ENCODE measurements at regions not wholly inside any gene's neighbourhood (a gene's known extent, or its start where the extent isn't known, plus 50 kb on each side); places are given as distances from the start of the nearest gene placed in this dataset.
"Not testable (repeated sequence)": the region's sequence is repeated elsewhere in the genome, so short reads cannot be mapped to it uniquely, and the experiment has no call there.

- no peak for DNase-seq
Measured at GRCh38 chr4:45331802-45332201, 605.4 kb upstream of the GNPDA2 start.

DNA sequence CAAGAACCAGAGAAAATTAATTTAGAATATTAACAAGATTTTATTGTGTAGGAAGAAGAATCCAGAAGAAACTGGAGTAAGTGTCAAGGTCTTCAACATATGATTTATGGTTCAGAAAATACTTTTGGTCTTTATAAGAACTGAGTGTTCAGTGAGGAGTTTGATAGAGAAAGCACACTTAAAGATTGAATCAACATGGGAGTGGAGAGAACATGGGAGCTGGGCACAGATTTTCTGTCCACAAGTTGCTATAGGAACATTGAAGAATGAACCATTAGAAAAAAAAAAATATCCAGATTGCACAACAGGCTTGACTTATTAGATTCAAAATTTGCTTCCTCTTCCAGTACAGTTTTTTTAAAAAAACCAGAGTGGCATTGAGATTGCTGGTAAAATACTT is 601.2 kb upstream of the GNPDA2 start:
- no peak for DNase-seq

- no peak for DNase-seq
Measured at GRCh38 chr4:45324455-45325417, 598.4 kb upstream of the GNPDA2 start.

- DNase-seq: no peak
Measured at GRCh38 chr4:45323453-45324058, 597.2 kb upstream of the GNPDA2 start.

DNA sequence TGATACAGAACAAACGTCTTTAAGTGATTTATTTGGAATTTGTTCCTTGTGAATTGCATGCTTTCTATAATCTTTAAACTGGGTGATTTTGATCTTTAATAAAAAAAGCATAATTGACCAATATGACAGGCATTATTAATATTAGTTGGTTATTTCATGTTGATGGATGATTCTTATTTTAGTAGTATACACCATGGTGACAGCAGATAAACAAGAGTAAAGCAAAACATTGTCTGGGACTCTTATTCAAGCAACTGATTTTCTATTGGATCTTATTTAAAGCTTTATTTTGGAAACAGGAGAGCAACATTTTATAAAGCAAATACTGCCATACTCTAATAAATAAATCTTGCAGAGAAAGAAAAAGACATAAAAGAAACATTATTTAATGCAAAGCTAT is 591.4 kb upstream of the GNPDA2 start:
- DNase-seq: no peak

DNA sequence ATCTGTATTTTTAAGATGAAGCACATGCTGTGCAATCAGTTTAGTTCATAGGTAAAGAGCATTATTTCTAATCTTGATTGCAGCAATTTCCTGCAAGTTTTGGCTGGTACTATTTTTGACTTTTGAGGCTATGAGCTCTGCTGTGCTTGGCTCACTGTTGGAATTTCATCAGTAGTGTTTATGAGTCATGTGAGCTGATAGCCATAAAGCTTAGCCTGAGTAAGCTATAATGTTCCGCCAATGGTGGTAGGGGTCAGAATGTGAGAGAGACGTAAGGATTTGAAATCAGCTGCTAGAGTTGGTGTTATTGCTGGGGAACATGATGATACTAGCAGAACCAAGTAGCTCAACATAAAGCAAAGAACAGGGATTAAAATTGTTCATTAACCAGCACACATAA is 590.9 kb upstream of the GNPDA2 start:
- no peak for DNase-seq

DNA sequence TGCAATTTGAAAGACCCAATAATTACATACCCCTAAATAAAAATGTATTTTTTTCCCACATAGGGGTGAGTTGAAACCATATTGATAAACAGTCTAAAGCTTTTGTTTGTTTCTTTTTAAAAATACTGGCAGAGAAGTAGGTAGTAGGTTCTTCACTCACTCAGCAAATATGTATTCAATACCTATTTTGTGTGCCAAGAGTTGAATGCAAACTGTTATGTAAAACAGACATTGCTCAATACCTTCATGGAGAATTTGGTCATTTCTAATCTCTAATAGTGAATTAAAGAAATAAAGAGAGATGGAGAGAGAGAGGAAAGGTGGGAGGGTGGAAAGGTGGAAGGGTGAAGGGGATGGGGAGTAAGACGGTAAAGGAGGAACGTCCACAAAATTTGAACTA is 589.9 kb upstream of the GNPDA2 start:
- no peak for DNase-seq

DNA sequence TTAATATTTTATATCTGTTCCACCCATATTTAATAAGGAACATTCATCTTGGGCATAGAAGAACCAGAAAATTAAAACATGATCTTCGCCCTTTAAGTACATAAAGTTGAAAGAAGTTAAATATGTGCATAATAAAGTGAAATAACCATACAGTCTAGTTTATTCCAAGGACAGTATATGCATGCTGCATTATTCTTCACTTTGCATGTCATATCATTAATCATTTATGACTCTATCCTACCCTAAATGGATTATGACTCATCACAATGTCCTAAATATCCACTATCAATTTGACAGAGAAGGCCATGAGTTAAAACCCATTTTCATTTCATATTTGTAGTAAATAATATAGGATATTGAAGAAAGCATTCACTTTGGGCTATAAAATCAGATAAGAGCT is 576.5 kb upstream of the GNPDA2 start:
- DNase-seq: no peak

DNA sequence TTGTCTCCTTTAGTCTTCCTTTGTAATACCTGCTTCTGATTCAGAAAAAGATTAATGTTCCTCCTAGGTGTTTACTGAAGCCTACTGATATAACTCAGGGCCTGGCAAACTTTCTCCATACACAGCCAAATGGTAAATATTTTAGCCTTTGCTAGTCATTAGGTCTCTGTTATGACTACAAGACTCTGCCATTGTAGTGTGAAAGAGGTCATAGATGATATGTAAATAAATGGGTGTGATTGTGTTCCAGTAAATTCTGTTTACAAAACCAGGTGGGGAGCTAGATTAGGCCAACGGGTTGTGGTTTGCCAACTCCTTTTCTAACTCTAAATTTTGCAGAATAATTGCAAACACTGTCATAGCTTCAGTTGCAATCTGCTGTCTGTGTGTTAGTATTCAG is 568.1 kb upstream of the GNPDA2 start:
- no peak for DNase-seq

DNA sequence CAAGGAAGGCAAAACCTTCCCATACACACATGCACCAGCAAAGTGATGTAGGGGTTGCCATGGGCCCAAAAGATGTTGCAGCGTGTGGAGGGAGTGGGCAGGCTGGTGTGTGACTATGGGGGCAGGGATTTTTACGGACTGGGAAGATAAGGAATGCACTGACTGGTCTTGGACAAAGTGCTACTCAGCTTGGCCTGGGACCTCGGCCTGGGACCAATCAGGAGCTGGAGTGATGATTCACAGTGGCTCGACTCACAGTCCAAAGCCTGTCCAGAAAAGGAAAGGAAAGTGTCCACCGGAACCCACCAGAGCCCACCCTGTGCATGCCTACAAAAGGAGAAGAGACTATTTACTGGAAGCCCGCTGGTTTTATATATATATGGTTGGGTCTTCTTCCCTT is 567.0 kb upstream of the GNPDA2 start:
- no peak for DNase-seq

DNA sequence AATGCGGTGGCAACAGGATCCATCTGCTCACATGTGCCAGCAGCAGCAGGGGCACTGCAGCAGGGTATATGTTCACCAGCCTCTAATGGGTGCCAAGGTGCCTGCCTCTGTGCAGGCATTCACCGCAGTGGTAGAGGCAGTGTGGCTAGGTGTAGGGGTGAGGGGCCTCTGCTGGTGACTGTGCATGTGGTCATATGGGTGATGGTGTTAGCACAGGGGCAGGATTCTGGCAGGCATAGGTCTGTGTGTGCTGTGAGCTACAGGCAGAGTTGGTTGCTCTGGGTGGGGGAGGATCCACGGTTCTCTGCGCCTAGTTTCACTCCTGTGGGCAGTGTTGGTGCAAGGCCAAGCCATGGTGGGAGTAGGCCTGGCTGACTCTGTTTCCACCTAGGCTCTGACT is 566.5 kb upstream of the GNPDA2 start:
- no peak for DNase-seq

GRCh38 chr4:45284400-45285085 is 558.2 kb upstream of the GNPDA2 start:
- DNase-seq: no peak

- DNase-seq: no peak
Measured at GRCh38 chr4:45283352-45283751, 557.0 kb upstream of the GNPDA2 start.

GRCh38 chr4:45280121-45280520 is 553.8 kb upstream of the GNPDA2 start:
- no peak for DNase-seq

GRCh38 chr4:45275862-45276261 is 549.5 kb upstream of the GNPDA2 start:
- DNase-seq: no peak

- not testable (repeated sequence) for DNase-seq
Measured at GRCh38 chr4:45248106-45248505, 521.8 kb upstream of the GNPDA2 start.

DNA sequence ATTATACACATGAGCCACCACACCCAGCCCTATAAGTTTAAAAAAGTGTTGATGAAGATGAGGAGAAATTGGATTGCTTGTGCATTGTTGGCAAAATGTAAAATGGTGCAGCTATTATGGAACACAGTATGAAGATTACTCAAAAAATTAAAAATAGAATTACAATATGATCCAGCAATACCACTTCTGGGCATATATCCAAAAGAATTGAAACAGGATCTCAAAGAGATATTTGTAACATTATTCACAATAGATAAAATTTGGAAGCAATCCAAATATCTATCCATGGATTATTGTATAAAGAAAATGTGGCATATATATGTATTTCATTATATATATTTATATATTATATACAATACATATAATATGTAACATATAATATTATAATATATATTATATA is 515.6 kb upstream of the GNPDA2 start:
- no peak for DNase-seq

DNA sequence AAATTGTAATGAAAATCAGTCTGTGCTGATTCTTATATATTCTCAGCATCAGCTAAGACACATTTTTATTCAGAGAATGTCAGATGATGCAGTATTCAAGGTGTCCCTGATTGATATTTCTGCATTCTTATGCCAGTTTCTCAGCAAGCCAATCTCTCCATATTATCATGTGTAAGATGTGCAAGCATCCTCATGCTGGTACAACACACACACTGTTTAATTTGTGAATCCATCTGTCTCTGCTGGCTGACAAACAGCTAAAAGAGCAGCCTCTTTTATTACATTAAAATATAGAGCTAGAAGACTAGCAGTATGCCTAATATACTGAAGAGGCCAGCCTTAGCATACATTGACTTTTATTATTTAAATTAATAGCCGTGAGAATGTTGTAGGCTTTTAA is 502.9 kb upstream of the GNPDA2 start:
- DNase-seq: no peak

GRCh38 chr4:45215976-45216542 is 489.7 kb upstream of the GNPDA2 start:
- DNase-seq: no peak

DNA sequence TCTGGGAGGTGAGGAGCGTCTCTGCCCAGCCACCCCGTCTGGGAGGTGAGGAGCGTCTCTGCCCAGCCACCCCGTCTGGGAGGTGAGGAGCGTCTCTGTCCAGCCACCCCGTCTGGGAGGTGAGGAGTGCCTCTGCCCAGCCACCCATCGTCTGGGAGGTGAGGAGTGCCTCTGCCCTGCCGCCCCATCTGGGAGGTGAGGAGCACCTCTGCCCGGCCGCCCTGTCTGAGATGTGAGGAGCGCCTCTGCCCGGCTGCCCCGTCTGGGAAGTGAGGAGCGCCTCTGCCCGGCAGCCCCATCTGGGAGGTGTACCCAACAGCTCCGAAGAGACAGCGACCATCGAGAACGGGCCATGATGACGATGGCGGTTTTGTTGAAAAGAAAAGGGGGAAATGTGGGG is 482.1 kb upstream of the GNPDA2 start:
- not testable (repeated sequence) for DNase-seq

DNA sequence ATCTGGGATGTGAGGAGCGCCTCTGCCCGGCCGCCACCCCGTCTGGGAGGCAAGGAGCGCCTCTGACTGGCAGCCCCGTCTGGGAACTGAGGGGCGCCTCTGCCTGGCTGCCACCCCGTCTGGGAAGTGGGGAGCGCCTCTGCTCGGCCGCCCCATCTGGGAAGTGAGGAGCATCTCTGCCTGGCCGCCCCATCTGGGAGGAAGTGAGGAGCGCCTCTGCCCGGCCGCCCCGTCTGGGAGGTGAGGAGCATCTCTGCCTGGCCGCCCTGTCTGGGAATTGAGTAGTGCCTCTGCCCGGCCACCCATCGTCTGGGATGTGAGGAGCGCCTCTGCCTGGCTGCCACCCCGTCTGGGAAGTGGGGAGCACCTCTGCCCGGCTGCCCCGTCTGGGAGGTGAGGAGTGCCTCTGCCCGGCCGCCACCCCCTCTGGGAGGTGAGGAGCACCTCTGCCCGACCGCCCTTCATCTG is 481.5 kb upstream of the GNPDA2 start:
- DNase-seq: not testable (repeated sequence)

DNA sequence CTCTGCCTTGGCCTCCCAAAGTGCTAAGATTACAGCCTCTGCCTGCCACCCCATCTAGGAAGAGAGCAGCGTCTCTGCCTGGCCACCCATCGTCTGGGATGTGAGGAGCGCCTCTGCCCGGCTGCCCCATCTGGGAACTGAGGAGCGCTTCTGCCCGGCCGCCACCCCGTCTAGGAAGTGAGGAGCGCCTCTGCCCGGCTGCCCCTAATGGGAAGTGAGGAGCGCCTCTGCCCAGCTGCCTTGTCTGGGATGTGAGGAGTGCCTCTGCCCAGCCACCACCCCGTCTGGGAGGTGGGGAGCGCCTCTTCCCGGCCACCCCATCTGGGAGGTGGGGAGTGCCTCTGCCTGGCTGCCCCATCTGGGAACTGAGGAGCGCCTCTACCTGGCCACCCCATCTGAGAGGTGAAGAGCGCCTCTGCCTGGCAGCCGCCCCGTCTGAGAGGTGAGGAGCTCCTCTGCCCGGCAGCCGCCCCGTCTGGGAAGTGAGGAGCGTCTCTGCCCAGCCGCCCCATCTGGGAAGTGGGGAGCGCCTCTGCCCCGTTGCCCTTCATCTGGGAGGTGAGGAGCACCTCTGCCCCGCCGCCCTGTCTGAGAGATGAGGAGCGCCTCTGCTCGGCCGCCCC is 481.0 kb upstream of the GNPDA2 start:
- DNase-seq: not testable (repeated sequence)

GRCh38 chr4:45199736-45200135 is 473.4 kb upstream of the GNPDA2 start:
- DNase-seq: no peak

All from RPMI8226 (cell line).